HG03064 (cell line): ENCODE measurements at regions not wholly inside any gene's neighbourhood (a gene's known extent, or its start where the extent isn't known, plus 50 kb on each side); places are given as distances from the start of the nearest gene placed in this dataset.
A peak's percentile ranks its signal among the peaks of the same experiment; 100 is the strongest.

Experiments
- ATAC-seq: cut with Tn5 transposase; IDR thresholded peaks from one replicate; pipeline ENCODE4 v1.9.1; 2021; ENCODE audit warnings: low read depth; ENCODE audit not compliant: unreplicated experiment

DNA sequence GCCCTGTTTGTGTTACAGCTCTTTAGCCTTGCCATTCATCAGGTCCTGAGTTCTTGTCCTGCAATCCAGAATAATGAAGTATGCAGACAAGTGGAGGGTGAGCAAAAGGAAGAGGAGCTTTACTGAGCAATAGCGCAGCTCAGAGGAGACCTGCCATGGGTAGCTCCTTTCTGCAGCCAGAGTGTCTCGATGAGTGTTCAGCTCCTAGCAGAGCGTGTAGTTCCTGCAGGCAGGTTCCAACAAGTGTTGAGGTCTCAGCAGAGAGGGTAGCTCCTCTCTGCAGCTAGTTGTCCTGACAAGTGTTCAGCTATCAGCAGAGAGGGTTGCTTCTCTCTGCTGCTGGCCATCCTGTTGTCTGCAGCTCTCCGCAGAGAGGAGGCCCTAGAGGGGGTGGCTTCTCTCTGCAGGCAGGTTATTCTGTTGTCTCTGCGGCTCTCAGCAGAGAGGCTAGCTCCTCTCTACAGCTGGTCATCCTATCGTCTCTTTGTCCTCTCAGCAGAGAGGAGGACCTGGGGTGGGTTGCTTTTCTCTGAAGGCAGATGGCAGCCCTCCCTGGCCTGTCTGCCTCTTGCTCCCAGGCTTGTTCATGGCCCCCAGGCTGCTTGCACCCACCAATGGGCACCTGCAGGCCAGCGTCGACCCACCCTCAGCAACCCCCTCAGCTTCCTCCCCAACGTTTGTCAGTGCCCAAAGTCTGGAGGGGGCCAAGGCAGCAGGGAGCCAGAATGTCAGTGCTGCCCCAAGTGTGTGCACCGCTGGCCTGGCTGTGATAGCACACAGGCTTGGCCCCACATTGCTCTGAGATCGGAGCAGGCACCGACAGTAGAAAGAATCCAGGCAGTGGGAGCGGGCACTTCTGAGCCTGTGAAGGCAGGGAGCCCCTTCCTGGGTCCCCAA is 112.5 kb upstream of the RUNX3 start:
- no peak for ATAC-seq

DNA sequence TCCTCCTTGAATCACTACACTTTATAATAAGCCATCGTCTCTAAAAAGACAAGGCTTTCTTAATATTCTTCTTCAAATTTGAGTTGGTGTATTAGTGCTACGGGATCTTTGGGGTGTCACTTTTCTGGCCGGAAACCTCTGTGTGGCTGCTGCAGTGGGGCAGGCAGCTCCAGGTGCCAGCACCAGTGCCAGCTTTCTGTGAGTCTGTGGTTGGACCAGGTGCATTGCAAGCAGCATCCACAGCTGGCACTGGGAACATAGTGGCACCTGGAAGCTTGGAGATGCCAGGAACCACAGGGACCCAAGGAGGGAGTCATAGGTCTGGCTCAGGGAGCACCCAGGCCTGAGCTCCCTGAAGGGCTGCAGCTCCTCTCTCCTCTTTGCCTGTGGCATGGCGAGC is 111.8 kb upstream of the RUNX3 start:
- ATAC-seq: no peak

DNA sequence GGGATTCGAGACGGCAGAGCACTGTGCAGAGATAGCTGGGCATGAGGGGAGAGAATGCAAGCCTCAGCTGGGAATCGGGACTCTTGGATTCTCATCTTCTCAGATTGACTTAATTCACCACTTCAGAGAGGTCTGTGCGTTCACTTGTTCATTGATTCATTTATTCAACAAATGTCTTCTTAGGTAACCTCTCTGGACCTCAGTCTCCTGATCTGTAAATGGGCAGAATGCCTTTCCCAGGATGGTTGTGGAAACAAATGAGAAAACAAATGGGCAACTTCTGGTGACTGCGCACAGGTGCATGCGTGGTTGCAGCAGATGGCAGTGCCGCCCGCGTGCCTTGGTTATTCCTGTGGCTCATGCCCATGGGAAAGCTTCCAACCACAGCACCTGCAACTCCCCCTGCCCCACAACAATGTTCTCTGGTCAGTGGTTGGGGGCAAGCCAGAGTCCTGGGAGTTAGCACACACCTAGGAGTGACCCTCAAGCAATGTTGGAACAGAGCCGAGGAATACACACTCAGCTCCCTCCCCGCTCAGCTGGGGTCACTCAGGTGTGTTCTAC is 110.1 kb upstream of the RUNX3 start:
- ATAC-seq: no peak

DNA sequence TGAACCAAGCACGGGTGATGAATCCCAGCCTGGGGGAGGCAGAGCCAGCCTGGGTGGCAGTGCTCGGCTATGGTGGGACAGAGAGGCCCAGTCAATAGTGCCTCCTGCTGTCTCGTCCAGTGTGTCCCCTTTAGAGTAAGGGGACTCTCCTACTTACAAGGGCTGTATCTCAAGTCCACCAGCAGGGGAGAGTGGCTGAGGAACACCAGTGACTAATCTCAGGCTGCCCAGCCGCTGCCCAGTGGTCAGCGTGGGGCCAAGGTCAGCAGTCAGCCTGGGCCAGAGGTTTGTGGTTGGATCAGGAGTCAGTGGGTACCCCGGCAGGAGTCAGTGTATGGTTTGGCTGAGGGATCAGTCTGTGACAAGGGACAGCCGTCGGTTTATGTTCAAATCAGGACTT is 109.2 kb upstream of the RUNX3 start:
- ATAC-seq: no peak

DNA sequence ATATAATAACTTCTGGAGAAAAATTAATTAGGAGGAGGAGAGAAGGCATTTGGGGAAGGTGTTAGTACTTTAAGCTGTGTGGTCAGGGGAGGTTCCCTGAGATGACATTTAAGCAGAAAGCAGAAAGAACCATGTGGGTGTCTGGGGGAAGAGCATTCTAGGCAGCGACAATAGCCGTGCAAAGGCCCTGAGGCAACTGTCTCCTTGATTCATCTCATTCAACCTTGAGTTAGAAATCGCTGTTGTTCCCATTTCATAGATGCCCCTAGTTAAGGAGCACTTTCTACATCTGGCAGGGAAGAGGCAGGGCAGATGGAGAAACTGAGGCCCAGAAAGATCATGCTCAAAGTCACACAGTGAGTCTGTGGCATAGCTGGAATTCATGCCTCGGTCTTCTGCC is 108.6 kb upstream of the RUNX3 start:
- no peak for ATAC-seq

DNA sequence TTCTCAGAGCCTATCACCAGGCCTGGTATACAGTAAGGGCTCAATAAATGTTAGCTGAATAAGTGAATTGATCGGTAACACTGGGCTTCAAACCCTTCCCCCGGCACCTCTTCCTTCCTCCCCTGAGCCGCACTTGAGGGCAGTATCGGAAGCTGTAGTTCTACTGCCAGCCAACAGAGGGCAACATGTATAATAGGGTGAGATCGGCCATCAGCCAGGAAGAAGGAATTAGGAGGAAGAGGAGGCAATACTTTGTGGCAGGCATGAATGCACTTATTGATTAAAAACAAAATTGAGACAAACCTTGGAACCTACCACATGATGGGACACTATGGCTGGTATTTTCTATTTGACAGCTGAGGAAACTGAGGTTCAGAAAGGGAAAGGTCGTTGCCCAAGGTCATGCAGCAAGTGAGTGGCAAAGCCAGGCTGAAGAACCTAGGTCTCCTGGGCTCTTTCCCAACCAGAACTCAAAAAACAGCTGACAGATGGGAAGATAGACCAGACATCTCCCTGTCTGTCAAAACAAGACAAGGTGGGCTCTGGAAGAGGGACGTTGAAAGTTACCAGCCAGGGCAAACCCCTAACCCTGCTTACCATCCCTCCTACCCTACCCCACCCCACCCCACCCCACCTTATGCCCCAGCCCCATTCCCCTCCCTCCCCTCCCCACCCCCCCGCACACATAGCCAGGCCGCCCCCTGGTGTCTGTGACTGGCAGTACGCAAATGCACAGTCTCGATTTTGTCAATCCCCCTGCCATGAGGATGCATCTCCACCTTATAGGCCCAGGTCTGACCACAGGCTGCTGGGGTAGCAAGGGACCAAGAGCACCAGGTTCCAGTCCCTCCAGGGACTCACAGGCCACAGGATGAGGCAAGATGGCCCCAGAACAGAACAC is 107.3 kb upstream of the RUNX3 start:
- no peak for ATAC-seq

DNA sequence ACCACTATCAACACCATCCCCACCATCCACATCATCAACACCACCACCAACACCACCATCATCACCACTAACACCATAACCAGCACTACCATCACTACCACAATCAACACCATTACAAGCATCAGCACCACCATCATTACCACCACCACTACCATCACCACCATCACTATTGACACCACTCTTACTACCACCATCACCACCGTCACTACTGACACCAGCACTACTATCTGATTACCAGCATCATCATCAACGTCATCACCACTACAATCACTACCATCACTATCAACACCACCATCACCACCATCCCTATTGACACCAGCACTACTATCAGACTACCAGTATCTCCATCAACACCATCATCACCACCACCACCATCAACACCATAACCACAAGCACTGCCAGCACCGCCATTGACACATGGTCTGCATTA is 106.1 kb upstream of the RUNX3 start:
- ATAC-seq: no peak

DNA sequence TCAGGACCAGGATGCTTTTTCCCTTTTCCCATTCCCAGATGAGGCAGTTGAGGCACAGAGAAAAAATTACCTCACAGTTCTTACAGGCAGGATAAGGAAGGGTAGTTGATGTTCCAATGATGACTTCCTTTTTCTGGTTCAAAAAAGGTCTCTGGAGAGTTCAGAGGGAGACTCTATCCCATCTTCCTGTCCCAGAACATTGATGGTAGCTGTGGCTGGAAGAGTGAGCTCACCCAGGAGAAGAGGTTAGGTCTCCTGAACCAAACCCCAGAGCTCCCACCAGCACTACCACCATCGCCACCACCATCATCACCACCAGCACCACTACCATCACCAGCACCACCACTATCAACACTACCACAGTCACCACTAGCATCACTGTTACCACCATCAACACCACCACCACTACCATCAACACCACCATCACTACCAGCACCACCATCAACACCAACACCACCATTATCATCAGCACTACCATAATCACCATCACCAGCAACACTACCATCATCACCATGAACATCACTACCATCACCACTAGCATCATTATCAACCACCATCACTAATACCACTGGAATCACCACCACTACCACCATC is 105.5 kb upstream of the RUNX3 start:
- no peak for ATAC-seq

DNA sequence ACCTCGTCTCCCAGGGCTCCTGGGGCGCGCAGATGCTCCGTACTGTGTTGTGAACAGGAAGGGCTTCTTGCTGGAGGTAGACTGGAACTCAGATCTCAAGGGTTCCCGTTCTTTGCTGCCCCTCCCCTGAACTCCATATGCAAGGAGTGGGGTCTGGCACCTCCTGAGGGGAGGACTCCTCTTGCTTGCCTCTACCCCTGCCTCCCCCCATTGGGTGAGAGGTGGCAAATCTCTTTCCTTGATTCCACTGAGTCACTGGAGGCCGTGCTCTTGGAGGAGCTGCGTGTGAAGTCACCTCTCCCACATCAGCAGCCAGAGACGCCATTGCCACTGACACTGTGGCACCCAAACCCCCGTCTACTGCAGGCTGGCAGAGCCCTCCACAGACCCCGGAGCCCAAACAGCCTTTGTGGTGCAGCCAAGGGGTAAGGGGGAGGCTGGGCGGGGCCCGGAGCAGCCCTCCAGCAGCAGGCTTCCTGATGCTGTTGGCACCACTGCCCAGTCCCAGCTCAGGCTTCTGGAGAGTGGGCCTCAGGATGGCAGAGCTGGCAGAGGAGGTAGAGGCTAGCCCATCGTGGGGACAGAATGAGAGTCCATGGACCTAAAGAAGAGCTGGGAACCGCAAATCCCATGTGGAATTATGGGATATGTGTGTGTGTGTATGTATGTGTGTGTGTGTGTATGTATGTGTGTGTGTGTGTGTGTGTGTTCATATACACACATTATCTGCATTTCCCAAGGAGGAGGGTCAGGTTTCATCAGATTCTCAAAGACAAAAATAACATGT is 104.9 kb upstream of the RUNX3 start:
- ATAC-seq: no peak

DNA sequence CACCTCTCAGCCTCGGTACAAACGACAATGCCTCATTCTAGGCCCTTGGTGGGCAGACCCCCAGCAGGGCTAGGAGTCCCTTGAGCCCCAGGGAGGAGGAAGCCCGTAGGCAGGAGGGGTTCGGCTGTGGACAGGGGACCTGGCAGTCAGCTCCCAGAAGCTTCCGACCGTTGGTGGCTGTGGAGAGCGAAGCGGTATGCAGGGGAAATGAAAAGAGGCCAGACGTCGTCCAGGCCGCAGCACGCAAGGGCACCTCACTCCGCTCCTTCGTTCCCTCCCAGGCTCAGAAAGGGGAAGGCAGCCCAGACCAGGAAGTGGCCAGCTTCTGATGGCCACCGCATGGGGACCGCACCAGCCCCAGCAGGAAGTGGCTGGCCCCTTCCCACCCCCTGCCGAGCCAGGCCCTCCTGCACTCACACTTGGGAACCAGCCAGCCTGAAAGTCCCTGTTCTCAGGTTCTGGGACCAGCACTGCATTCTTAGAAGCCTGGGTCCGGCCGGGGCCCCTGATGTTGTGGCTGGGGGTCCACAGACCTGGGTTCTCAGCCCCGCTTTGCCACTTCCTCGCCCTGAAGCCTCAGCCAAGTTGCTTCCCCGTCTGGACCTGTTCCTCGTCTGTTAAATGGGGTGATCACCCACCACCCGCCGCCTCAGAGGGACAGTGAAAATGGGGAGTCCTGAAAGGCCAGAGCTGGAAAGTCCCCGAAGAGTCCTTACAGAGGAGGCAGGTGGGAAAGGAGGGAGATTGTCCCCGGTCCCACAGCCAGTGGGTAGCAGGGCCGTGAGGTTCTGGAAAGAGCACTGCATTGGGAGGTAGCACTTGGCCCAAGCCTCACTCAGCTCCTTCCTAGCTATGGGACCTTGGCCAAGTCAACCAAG is 104.0 kb upstream of the RUNX3 start:
- no peak for ATAC-seq

DNA sequence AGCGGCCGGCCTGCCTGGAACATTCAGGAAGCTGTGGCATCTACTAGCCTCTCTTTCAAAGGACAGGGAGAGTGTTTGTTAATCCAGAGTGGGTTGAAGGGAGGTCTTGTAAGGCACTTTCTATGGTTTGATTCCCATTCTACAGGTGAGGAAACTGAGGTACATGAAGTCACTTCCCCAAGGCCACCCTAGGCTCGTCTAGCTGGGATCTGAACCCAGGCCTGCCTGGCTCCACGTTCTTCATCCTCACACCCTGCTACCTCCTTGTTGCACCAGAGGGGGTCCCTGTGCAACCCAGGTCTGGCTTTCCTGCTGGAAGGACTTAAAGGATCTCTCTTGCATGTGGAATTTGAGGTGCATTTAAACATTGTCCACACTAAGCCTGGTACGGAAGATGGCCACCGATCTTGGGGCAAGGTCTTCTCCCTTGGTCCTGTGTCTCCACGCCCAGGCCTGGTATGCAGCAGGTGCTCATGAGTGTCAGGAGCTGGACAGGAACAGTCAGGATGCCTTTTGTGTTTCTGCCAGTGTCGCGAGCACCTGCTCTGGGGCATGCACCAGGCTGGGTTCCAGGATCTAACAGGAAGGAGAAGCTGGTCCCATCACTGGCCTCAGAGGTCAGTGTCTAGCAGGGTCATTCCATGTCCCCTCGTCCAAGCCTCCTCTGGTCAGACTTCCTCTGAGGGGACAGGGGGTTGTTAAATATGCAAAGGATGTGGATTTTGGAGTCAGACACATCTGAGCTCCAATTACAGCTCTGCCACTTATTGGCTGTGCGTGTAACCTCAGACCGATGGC is 103.2 kb upstream of the RUNX3 start:
- ATAC-seq: no peak

DNA sequence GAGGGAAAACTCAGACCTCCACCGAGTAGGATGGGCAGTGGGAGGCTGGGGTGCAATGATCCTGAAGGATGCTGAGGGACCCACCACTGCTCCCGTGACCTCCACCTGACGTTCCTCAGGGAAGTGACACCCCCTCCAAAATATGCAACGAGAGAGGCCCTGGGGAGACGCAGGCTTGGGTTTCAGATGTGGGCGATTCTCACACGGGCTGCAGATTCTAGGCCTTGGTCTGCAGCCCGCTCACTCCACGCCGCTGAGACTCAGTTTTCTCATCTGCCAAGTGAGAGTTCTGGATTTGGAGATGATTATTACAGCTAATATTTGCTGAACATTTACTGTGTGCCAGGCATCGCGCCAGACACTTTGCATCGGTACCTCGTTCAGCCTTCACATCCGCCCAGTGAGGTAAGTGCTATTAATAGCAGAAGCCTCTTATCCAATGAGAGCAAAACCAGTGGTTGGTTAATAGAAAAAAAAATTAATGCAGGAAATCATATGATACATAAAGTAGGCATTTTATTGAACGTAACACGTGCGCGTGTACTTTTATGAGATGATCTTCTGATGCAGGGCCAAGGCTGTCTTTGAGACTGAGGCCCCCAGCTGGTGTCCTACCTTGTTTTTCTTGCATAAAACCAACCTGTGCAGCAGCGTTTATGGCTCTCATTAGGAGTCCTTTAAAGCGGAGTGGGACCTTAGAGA is 102.0 kb upstream of the RUNX3 start:
- peak; percentile 30 for ATAC-seq

DNA sequence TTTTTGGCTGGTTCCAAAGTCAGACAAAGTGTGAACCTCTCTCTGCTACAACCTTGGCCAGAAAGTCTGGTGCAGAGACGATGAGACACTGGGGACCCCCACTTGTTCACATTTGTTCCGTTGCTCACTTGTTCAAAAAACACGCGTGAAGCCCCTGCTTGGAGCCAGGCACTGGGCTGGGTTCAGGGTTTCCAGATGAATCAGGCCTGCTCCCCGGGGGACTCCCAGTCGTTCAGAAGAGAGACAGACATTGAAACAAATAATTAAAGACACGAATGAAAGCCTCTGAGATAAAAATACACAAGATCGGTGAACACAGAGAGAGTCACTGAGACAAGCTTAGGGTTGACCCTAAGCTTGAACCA is 101.5 kb upstream of the RUNX3 start:
- peak; percentile 10 for ATAC-seq

DNA sequence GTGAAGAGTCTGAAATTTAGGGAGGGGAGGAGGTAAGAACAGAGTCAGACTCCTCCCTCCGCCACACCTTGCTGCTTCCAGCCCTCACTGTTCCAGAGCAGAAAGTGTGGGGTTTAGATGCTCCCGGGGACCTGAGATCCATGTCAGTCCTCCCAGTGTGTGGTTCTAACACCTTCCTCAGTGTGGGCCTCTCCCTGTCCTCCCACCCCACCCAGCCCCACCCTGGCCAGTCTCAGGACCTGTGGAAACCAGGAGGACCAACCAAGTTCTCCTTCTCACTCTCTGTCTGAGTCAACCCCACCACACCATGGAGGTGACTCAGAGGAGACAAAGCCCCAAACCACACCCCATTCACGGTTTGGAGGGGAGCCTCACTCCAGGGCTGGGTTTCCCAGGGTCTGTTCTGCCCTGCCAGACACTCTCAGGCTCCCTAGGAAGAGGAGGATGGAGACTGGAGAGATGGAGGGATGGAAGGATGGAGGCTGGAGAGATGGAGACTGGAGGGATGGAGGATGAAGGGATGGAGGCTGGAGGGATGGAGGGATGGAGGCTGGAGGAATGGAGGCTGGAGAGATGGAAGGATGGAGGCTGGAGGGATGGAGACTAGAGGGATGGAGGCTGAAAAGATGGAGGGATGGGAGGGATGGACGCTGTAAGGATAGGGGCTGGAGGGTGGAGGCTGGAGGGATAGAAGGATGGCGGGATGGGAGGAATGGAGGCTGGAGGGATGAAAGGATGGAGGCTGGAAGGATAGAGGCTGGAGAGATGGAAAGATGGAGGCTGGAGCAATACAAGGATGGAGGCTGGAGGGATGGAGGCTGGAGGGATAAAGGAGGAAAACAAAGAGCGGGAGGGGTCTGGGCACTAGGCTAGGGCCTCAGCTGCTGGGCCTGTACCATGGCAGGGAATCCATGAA is 100.9 kb upstream of the RUNX3 start:
- ATAC-seq: peak; percentile 36

DNA sequence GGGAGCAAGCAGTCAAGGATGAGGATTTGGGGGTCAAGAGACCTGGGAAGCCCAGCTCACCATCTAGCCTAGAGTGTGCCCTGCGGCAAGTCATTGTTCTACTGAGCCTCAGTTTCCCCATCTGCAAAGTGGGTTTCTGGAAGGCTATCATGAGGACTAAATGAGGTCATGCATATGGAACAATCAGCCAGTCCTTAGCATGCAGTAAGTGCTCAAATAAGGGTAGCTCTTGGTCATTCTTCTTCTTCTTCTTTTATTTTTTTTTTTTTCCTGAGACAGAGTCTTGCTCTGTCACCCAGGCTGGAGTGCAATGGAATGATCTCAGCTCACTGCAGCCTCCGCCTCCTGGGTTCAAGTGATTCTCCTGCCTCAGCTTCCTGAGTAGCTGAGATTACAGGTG is 99.9 kb upstream of the RUNX3 start:
- no peak for ATAC-seq

DNA sequence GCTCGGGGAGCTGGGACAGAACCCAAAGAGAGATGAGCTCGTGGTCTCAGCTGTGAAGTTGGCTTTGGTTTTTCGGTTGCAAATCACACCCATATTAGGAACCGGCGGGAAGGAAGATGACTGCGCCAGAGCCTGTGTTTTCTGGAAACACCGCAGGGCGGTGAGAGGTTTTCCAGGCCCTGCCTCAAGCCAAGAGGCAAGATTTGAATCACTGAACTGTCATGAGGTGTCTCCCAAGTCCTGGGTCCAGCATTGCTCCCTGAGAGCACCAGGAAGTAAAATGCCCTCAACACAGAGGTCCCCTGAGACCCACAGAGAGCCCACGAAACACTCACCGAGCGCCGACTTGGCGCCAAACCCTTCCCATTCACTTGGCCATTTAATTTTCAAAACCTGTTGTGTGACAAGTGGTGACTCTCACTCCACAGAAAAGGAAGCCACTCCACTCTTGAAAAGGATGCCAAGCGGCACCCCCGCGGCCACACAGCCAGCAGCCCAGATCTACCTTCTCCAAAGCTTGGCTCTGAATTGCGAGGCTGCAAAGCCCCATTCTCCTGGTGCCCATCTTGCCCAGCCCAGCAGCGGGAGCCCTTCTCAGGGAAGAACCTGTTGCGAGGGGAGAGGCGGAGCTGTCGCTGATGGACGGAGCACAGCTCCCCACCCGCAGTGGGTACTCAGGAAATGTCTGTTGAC is 99.0 kb upstream of the RUNX3 start:
- no peak for ATAC-seq
